Thoracic aorta (tissue), 2 donors: ENCODE measurements at regions not wholly inside any gene's neighbourhood (a gene's known extent, or its start where the extent isn't known, plus 50 kb on each side); places are given as distances from the start of the nearest gene placed in this dataset.

ENCODE experiments used
- ATAC-seq: fragments of 150-250 bp; one replicate; pipeline ENCODE4 v1.8.0; 2017; ENCODE audit warnings: low read depth; ENCODE audit not compliant: insufficient number of reproducible peaks, low FRiP score
- DNase-seq: peaks from one replicate; pipeline ENCODE4 v3.0.0-alpha.2; 2020; ENCODE audit warnings: low spot score
- H3K27ac ChIP-seq, 2 donors: fragments of 200-600 bp; sonication (generic); 1 replicate in 1 of 2; 2 replicates in 1 of 2; pipeline ENCODE4 v1.5.1; 2016; ENCODE audit warnings: mild to moderate bottlenecking in 2 of 2, moderate library complexity in 2 of 2
- H3K27me3 ChIP-seq: fragments of 200-600 bp; sonication (generic); replicated peaks from 2 replicates; pipeline ENCODE4 v1.6.0; 2016; ENCODE audit warnings: mild to moderate bottlenecking; ENCODE audit not compliant: insufficient read depth
- H3K36me3 ChIP-seq: fragments of 200-600 bp; sonication (generic); one replicate; pipeline ENCODE4 v1.5.1; 2016
- H3K4me1 ChIP-seq, 2 donors: fragments of 200-600 bp; sonication (generic); 1 replicate in 1 of 2; 2 replicates in 1 of 2; pipeline versions ENCODE4 v1.5.1 to v1.6.0; 2016; ENCODE audit warnings: low read depth in 2 of 2, mild to moderate bottlenecking in 1 of 2; ENCODE audit not compliant: control insufficient read depth in 1 of 2
- H3K4me3 ChIP-seq: fragments of 200-600 bp; sonication (generic); 2 replicates; pipeline ENCODE4 v1.5.1; 2016; ENCODE audit warnings: mild to moderate bottlenecking
- H3K9me3 ChIP-seq: fragments of 200-600 bp; sonication (generic); 2 replicates; pipeline ENCODE4 v1.5.1; 2016
- TF ChIP-seq, protein P1 (sequence below): fragments of 200-600 bp; sonication (generic); IDR thresholded peaks from one replicate; pipeline ENCODE4 v1.5.1; 2019; ENCODE audit warnings: antibody characterized with exemption

DNA sequence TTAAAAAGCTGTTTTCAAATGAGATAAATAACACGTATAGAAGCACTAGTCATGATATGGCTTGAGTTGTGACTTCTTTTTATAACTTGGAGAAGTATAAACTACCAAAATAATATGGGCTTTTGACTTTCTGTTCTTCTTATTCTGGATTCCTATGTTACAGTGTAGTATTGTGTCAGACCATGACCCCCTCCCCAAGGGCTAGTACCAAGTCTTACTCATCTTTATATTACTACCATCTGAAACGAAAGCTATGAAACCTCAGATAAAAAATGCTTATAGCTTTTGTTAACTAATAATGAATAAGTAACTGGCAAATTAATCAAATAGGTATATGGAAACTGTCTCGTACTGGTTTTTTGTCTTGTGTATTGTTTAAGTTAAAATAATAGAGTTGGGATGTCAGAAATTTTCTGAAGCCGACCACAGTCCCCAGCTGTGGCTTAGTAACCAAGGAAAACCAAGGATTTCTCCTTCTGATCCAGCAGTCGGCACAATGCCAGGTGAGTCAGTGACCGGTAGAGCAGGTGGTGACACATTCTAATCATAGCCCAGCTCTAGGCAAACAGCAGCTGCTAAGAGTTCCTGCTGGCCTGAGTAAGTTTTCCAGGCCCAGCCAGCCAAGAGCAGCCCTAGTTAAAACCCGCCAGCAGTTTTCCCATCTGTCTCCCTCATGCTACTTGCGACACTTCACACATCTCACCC, 163.3 kb upstream of the PRDX4 start:
- ATAC-seq (peak; percentile 60), DNase-seq (peak; percentile 67)
- TF ChIP-seq, protein P1, sequence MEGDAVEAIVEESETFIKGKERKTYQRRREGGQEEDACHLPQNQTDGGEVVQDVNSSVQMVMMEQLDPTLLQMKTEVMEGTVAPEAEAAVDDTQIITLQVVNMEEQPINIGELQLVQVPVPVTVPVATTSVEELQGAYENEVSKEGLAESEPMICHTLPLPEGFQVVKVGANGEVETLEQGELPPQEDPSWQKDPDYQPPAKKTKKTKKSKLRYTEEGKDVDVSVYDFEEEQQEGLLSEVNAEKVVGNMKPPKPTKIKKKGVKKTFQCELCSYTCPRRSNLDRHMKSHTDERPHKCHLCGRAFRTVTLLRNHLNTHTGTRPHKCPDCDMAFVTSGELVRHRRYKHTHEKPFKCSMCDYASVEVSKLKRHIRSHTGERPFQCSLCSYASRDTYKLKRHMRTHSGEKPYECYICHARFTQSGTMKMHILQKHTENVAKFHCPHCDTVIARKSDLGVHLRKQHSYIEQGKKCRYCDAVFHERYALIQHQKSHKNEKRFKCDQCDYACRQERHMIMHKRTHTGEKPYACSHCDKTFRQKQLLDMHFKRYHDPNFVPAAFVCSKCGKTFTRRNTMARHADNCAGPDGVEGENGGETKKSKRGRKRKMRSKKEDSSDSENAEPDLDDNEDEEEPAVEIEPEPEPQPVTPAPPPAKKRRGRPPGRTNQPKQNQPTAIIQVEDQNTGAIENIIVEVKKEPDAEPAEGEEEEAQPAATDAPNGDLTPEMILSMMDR, result no peak
- peak overlapping the region; percentile 56 to 73 for H3K27ac ChIP-seq
- H3K4me1 ChIP-seq, result peaks cover 0 to 15% of the 10 kb centered on the region in 2 donors
- H3K36me3 ChIP-seq, result no peaks in the 10 kb centered on the region
- H3K9me3 ChIP-seq, result no peaks in the 10 kb centered on the region
- no peaks in the 10 kb centered on the region for H3K27me3 ChIP-seq
- no peak overlapping the region for H3K4me3 ChIP-seq

GRCh38 chrX:23504540-23504884, 162.8 kb upstream of the PRDX4 start:
- no peaks in the 10 kb centered on the region for H3K36me3 ChIP-seq
- TF ChIP-seq, protein P1, result no peak
- no peaks in the 10 kb centered on the region for H3K27me3 ChIP-seq
- peaks cover 0 to 15% of the 10 kb centered on the region in 2 donors for H3K4me1 ChIP-seq
- H3K4me3 ChIP-seq, result no peak overlapping the region
- H3K9me3 ChIP-seq, result no peaks in the 10 kb centered on the region
- H3K27ac ChIP-seq, result peak overlapping the region; percentile 56 to 73
- DNase-seq (no peak), ATAC-seq (no peak)

DNA sequence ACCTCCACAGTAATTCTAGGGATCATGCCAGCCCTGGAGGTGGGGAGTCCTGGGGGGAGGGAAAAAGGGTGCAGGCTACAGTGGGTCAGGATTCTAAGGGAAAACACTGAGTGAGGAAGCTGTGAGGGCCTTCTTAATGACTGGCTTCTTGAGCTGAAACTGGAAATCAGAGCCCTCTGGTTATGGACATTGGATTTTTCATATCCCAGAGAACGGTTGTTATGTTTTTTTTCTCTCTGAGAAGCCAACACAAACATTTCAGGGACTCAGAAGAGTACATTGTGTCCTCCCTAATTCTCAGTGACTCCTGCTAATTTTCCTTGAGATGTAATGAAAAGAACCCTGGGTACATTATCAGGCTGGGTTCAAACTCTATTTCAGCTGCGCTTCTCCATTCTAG, 162.4 kb upstream of the PRDX4 start:
- Histone ChIP-seq H3K4me1 (peaks cover 0 to 15% of the 10 kb centered on the region in 2 donors), H3K4me3 (no peak overlapping the region), H3K36me3 (no peaks in the 10 kb centered on the region), H3K27me3 (no peaks in the 10 kb centered on the region), H3K27ac (peak overlapping the region; percentile 56 to 73), H3K9me3 (no peaks in the 10 kb centered on the region)
- DNase-seq (no peak), ATAC-seq (no peak)
- TF ChIP-seq, protein P1, result no peak

GRCh38 chrX:23505531-23506303, 161.6 kb upstream of the PRDX4 start:
- TF ChIP-seq, protein P1, result no peak
- ATAC-seq (no peak), DNase-seq (no peak)
- peaks cover 0 to 15% of the 10 kb centered on the region in 2 donors for H3K4me1 ChIP-seq
- H3K4me3 ChIP-seq, result no peak overlapping the region
- H3K36me3 ChIP-seq, result no peaks in the 10 kb centered on the region
- H3K27me3 ChIP-seq, result no peaks in the 10 kb centered on the region
- peak overlapping the region; percentile 43 to 73 for H3K27ac ChIP-seq
- H3K9me3 ChIP-seq, result no peaks in the 10 kb centered on the region

- ATAC-seq (no peak), DNase-seq (no peak)
- TF ChIP-seq, protein P1, result no peak
- no peaks in the 10 kb centered on the region for H3K9me3 ChIP-seq
- no peak overlapping the region for H3K27ac ChIP-seq
- H3K4me1 ChIP-seq, result peaks cover 0 to 15% of the 10 kb centered on the region in 2 donors
- H3K4me3 ChIP-seq, result no peak overlapping the region
- H3K36me3 ChIP-seq, result no peaks in the 10 kb centered on the region
- no peaks in the 10 kb centered on the region for H3K27me3 ChIP-seq
Measured at GRCh38 chrX:23509256-23509655, 158.0 kb upstream of the PRDX4 start.
